ENCODE measurements at regions not wholly inside any gene's neighbourhood (a gene's known extent, or its start where the extent isn't known, plus 50 kb on each side); places are given as distances from the start of the nearest gene placed in this dataset.
A peak's percentile ranks its signal among the peaks of the same experiment; 100 is the strongest.

- TF ChIP-seq SOX6 (IDR thresholded peaks at IDR 0.05) (no peak), SOX6 (CRISPR knock-in tag; IDR thresholded peaks at IDR 0.05) (peak; percentile 99), HNF1A (IDR thresholded peaks at IDR 0.05; ENCODE audit: low read depth) (peak; percentile 62), HNF1A (CRISPR knock-in tag; IDR thresholded peaks at IDR 0.05; ENCODE audit: borderline replicate concordance) (no peak; the same call in 1 of the 2 replicates), TRIM22 (IDR thresholded peaks at IDR 0.05) (no peak), SMAD1 (CRISPR knock-in tag; IDR thresholded peaks at IDR 0.05; ENCODE audit: borderline replicate concordance, low read depth) (no peak), ZFX (CRISPR knock-in tag; IDR thresholded peaks at IDR 0.05; ENCODE audit: low read depth) (no peak), ZUFSP (CRISPR knock-in tag; IDR thresholded peaks at IDR 0.05; ENCODE audit: borderline replicate concordance) (no peak), MIER3 (CRISPR knock-in tag; IDR thresholded peaks at IDR 0.05; ENCODE audit: borderline replicate concordance) (peak; percentile 85; the same call in 1 of the 2 replicates), RFXANK (CRISPR knock-in tag; IDR thresholded peaks at IDR 0.05) (0 out of 2 replicates have a peak, but pooled peaks have one; percentile 59), KIAA2018 (CRISPR knock-in tag; IDR thresholded peaks at IDR 0.05; ENCODE audit: borderline replicate concordance) (no peak), EP300 (IDR thresholded peaks at IDR 0.05; ENCODE audit: low read depth in 2 of 2, low read length in 2 of 2) (peak; percentile 70 to 94), EP300 (CRISPR knock-in tag; IDR thresholded peaks at IDR 0.05; ENCODE audit: borderline replicate concordance) (peak; percentile 59; the same call in 1 of the 2 replicates)
Observed at GRCh38 chr4:102441978-102442911, 58.9 kb upstream of the NFKB1 start (continued).

Measured in HepG2 (cell line).